ENCODE measurements at regions not wholly inside any gene's neighbourhood (a gene's known extent, or its start where the extent isn't known, plus 50 kb on each side); places are given as distances from the start of the nearest gene placed in this dataset.

GRCh38 chr5:54895816-54896341, 89.5 kb downstream of the ESM1 start:
- Histone ChIP-seq H3K27ac (ENCODE audit: low read length) (no peak overlapping the region), H3K9me3 (ENCODE audit: control insufficient read depth, insufficient read depth, low read length) (no peaks in the 10 kb centered on the region), H3K4me1 (ENCODE audit: control insufficient read depth, insufficient read depth, low read length) (no peaks in the 10 kb centered on the region), H3K27me3 (ENCODE audit: control insufficient read depth, insufficient read depth, low read length) (peaks cover 2% of the 10 kb centered on the region), H3K4me3 (ENCODE audit: low read length) (no peak overlapping the region), H3K36me3 (ENCODE audit: control insufficient read depth, insufficient read depth, low read length) (no peaks in the 10 kb centered on the region)
- Mint-ChIP-seq H3K36me3 (no peaks in the 10 kb centered on the region), H3K4me3 (no peak overlapping the region), H3K9me3 (no peaks in the 10 kb centered on the region), H3K27ac (no peak overlapping the region), H3K27me3 (ENCODE audit: low read depth in 2 of 2) (peaks cover 25 to 38% of the 10 kb centered on the region in 2 donors), H3K4me1 (peaks cover 5% of the 10 kb centered on the region in 2 donors)
- intact Hi-C loops (cut with micrococcal nuclease), result no loop called here
- TF ChIP-seq, protein P1, sequence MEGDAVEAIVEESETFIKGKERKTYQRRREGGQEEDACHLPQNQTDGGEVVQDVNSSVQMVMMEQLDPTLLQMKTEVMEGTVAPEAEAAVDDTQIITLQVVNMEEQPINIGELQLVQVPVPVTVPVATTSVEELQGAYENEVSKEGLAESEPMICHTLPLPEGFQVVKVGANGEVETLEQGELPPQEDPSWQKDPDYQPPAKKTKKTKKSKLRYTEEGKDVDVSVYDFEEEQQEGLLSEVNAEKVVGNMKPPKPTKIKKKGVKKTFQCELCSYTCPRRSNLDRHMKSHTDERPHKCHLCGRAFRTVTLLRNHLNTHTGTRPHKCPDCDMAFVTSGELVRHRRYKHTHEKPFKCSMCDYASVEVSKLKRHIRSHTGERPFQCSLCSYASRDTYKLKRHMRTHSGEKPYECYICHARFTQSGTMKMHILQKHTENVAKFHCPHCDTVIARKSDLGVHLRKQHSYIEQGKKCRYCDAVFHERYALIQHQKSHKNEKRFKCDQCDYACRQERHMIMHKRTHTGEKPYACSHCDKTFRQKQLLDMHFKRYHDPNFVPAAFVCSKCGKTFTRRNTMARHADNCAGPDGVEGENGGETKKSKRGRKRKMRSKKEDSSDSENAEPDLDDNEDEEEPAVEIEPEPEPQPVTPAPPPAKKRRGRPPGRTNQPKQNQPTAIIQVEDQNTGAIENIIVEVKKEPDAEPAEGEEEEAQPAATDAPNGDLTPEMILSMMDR (IDR thresholded peaks at IDR 0.05), result no peak
- WGBS (ENCODE audit: insufficient coverage), result 59% methylated on average over 5 of the region's 6 CpGs
- ATAC-seq (no peak), DNase-seq (peak in 1 of 2 donors; percentile 51)

GRCh38 chr5:54894957-54895815, 90.2 kb downstream of the ESM1 start:
- intact Hi-C loops (cut with micrococcal nuclease), result no loop called here
- WGBS (ENCODE audit: insufficient coverage), result 70% methylated on average over 2 of the region's 3 CpGs
- DNase-seq (no peak), ATAC-seq (no peak)
- no peak overlapping the region for H3K4me3 Mint-ChIP-seq
- no peaks in the 10 kb centered on the region for H3K36me3 Mint-ChIP-seq
- H3K4me1 Mint-ChIP-seq, result peaks cover 5% of the 10 kb centered on the region in 2 donors
- Histone ChIP-seq H3K27me3 (ENCODE audit: control insufficient read depth, insufficient read depth, low read length) (peaks cover 4% of the 10 kb centered on the region), H3K27ac (ENCODE audit: low read length) (no peak overlapping the region), H3K9me3 (ENCODE audit: control insufficient read depth, insufficient read depth, low read length) (no peaks in the 10 kb centered on the region), H3K4me3 (ENCODE audit: low read length) (no peak overlapping the region), H3K36me3 (ENCODE audit: control insufficient read depth, insufficient read depth, low read length) (no peaks in the 10 kb centered on the region), H3K4me1 (ENCODE audit: control insufficient read depth, insufficient read depth, low read length) (no peaks in the 10 kb centered on the region)
- TF ChIP-seq, protein P1 (IDR thresholded peaks at IDR 0.05), result no peak
- H3K27me3 Mint-ChIP-seq (ENCODE audit: low read depth in 2 of 2), result peaks cover 30 to 44% of the 10 kb centered on the region in 2 donors
- no peaks in the 10 kb centered on the region for H3K9me3 Mint-ChIP-seq
- no peak overlapping the region for H3K27ac Mint-ChIP-seq

- H3K27me3 Mint-ChIP-seq (ENCODE audit: low read depth in 2 of 2), result peaks cover 12 to 39% of the 10 kb centered on the region in 2 donors
Measured at GRCh38 chr5:54889826-54890225, 95.6 kb downstream of the ESM1 start.

More at GRCh38 chr5:54889826-54890225, 95.6 kb downstream of the ESM1 start:
- no peak overlapping the region for H3K4me3 ChIP-seq (ENCODE audit: low read length)
- no peak overlapping the region for H3K27ac ChIP-seq (ENCODE audit: low read length)
- no peaks in the 10 kb centered on the region for H3K4me1 ChIP-seq (ENCODE audit: control insufficient read depth, insufficient read depth, low read length)
- H3K9me3 Mint-ChIP-seq, result no peaks in the 10 kb centered on the region
- ATAC-seq, result no peak
- H3K27me3 ChIP-seq (ENCODE audit: control insufficient read depth, insufficient read depth, low read length), result peaks cover 8% of the 10 kb centered on the region
- H3K4me1 Mint-ChIP-seq, result peaks cover 7 to 9% of the 10 kb centered on the region in 2 donors
- TF ChIP-seq, protein P1 (IDR thresholded peaks at IDR 0.05), result no peak
- intact Hi-C loops (cut with micrococcal nuclease), result no loop called here
- H3K27ac Mint-ChIP-seq, result no peak overlapping the region
- no peaks in the 10 kb centered on the region for H3K36me3 Mint-ChIP-seq
- no peaks in the 10 kb centered on the region for H3K9me3 ChIP-seq (ENCODE audit: control insufficient read depth, insufficient read depth, low read length)
- 12% methylated on average over 1 of the region's 1 CpG for WGBS (ENCODE audit: insufficient coverage)
- no peaks in the 10 kb centered on the region for H3K36me3 ChIP-seq (ENCODE audit: control insufficient read depth, insufficient read depth, low read length)
- DNase-seq, result no peak
- no peak overlapping the region for H3K4me3 Mint-ChIP-seq
